LHCN-M2 (cell line): ENCODE measurements at regions not wholly inside any gene's neighbourhood (a gene's known extent, or its start where the extent isn't known, plus 50 kb on each side); places are given as distances from the start of the nearest gene placed in this dataset.

Experiments used
- DNase-seq: peaks from one replicate; pipeline ENCODE4 v3.0.0-alpha.2; 2012; ENCODE audit warnings: low read depth

DNA sequence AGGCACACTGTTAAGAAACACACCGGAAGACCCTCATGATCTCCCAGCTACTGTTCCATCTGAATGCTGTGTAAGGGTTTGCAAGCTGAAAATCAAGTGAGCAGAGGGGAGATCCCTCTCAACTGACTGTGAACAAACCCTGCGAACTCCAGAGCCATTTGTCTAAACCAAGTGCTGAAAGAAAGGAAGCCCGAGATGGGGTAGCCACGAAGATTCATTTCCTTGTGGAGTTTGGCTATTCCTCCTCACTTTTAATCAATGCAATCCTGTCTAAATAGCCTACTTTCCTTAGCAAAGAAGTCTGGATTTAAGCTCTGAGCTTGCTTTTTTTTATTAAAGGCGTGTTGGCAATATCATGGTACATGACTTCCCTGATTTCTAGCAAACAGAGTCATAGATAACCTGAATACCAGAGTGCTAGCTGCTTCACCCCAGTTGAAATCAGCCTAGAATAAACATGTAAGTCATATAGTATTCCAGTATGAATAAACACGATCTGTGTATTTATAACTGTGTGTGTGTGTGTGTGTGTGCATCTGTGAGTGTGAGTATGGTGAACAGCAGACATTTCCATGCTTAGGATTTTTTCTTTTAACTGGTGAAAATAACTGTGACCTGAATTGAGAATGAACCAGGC is 365.2 kb downstream of the ZNF521 start:
- peak; percentile 45 for DNase-seq

DNA sequence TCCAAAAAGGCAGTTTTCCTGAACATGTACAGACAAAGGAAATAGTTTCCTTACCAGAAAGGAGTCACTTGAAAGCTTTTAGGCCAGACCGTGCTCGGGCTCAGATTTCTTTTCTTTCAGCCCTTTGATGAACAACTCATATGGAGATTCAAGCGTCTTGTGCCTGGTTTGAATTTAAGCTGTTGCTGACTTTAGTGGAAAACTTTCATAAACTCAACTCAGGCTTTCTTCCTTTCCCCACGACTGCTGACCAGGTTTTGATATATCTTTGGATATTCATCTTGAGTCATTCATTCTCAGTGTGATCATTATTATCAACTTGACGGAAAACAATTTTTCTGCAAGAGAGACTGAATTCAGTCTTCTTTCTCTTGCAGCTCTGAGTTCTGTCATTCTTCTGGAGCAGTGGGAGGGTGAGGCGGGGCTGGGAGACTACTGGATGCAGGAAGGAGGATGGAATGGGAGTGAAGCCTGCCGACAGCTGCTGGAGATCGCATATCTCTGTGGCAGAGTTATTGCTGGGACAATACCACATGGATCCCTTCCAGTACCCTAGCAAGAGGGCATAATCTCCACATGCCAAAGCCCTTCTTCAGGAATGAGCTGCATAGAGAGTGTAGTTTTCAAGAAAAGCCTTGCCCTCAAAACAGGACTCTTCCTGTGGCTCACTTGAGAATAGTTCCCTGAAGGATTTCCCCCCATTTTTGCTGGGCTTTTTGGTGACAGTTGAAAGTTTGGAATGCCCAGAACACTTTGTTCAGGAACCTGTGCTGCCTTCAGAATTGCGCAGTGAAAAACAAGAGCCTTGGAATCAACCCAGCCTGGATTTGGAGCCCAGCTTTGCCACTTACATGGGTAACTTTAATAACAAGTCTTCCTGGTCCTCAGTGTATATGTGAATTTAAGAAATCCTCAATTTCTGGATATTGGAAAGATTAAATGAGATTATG is 364.4 kb downstream of the ZNF521 start:
- DNase-seq = peak; percentile 98

DNA sequence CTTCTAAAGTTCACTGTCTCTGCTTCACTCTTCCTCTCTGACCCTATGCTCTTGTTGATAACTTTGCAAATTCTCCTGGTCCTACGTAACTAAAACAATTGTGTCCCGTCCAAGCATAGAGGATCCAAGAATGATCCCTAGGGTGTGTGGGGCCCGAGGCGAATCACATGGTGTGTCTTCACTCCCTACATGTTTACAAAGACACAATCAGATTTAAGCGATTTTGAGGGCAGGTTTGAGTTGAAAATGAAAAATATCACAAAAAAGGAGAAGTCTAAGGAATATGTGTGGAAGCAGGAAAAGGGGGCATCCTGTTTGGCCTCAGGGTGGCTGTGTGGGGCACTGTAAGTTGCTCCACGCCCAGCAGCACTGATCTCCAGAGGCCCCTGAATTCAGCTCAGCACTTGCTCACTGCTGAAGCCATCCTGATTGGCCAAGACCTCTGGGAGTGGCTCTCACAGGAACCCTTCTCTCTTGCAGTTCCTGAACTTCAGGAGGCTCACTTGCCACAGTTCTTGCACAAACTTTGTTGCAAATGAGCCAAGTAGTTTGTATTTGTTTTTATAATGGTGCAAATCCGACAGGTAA is 363.6 kb downstream of the ZNF521 start:
- peak; percentile 77 for DNase-seq

DNA sequence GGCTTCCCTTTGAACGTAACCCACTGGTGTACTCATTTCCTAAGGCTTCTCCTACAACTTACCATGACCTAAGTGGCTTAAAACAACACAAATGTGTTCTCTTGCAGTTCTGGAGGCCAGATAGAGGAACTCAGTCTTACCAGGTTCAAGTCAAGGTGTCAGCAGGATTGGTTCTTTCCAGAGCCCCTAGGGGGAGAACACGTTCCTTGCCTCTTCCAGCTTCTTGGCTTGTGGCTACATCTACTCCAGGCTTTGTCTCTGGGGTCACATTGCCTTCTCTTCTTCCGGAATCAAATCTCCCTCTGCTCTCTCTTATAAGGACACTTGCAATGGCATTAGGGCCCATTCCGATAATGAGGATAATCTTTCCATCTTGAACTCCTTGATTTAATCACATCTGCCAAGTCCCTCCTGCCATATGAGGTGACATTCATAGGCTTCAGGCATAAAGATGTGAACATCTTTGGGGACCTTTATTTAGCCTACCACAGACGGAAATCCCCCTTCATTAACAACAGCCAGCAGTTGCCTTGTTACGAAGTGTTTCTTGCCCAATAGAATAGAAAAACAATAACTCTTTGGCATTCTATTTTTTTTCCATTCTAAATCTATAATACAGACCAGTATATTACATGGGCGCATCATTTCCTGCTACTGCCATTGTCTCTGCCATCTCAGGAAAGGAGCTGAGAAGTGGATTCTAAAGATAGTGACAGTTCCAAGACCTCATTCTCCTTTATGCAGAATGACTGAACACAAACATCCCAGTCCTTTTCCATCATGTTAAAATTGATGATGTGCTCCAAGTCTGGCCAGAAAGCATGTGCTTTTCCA is 362.0 kb downstream of the ZNF521 start:
- peak; percentile 14 for DNase-seq

DNA sequence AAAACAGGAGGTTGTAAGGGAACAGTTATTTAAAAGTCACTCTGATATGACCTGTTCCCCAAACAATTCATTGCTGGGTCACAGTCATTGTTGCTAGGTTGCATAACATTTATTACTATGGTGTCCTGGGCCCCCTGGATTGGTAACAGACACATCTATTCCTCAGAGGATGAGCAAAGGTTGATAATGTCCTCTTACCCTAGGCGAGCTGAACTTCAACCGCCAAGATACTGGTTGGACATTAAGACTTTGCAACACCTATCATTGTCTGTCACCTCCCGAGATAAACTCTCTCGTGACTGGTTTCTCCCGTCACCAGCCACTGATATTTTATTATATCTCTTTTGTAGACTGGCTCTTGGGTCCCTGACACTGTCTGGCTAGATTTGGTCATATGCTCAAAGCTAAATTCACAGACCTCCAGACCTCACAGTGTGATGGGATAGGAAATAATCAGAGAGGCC is 361.3 kb downstream of the ZNF521 start:
- no peak for DNase-seq

DNA sequence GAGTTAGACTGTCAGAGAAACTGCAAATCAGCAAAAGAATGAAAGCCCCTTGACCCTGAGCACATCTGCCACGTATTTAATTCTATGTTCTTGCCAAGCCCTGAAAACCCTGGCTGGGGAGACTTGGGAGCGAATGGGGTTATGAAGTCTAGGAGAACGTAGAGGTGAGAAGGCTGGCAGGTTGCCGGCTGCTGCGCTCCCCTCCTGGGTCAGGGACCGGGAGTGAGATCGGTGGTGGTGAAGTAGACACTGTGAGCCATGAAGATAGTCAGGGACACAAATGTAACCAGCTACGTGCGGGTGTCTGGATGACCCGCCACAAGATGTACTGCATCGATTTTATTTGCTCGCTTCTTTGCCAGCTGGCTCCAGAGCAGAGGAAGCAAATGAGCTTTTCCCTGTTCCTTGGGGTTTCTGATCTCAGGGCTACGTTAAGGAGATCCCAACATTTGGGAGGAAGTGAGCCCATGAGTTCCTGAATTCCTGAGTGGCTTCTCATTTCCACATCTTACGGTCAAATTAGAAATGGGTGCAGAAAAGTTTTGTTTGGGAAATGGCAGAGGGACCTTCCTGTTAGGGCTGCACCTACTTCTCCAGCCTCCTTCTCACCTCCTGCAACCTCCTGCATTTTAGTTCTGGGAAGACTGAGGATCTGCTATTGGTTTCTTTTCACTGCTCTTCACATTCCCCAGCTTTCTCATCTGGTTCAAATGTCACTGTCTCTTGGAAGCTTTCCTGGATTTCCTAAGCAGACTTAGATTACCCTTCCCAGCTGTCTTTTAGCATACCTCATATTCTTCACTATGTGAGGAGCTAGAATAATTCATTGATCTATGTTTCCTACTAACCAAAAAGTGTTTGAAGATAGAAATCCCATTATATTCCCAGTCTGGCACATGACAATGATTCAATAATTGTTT is 360.6 kb downstream of the ZNF521 start:
- peak; percentile 11 for DNase-seq

DNA sequence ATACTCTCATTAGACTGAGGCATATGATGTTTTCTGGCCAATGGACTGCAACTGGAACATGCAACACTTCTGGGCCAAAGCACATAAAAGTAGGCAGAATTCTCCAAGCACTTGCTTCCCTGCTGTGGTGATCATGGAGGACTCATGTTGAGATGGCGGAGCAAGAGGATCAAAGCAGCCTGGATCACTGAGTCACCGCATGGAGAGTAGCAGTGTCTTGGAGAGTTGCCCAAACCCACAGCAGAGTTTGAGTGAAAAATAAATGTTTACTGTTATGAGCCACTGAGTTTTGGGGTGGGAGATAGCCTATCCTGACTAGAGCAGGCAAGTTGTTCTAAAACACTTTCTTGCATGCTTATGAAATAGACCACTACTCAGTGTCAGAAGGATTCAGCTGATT is 359.5 kb downstream of the ZNF521 start:
- peak; percentile 59 for DNase-seq

DNA sequence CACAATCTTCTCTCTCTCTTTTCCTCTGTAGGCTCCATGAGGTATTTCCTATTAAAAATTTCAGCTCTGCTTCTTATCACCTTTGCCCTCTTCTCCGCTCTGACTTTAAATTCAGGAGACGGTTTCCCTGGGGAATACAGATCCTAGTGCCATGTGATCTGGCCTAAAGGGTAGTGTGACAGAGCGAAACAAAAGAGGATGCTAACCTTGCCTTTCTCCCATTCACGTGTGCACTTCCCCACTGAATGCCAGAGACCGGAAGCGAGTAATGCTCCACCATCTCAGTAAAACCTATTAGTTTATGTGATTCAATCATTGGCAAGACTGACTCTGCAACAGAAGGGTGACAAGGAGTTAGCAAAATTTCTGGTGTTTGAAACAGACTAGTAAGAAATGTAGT is 358.3 kb downstream of the ZNF521 start:
- no peak for DNase-seq

DNA sequence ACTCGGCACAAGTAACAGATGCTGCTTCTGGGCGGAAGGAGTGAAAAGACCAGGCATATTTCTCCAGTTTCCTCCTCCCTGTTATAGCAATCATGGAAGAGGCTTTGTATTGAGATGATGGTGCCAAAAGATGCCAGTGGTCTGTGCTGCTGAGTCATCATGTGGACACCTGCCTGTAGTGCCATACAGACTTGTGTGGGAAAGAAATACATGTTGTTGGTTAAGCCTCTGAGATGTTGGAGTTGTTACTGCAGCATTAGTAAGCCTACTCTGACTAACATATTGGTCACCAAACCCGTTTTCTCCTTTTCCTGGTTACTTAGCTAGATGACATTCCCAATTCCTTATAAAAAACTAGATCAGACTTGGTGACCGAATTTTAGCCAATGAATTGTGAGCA is 356.9 kb downstream of the ZNF521 start:
- peak; percentile 95 for DNase-seq

DNA sequence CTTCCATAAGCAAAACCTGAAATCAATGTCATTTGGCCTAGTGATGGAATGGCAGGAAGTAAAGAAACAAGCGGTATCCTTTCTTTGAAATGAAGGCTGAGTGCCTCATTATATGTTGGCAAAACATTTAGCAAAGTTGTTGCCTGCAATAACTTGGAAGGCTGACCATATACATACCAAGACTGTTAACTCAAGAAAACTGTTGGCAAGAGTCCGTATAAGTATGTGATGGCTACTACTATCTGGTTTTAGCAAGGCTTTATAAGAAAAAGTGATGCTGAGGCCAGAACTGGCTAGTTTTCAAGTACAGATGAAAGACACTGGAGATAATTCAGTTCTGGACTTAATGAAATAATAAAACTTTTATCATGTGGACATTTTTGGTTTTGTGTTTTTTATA is 356.2 kb downstream of the ZNF521 start:
- no peak for DNase-seq

DNA sequence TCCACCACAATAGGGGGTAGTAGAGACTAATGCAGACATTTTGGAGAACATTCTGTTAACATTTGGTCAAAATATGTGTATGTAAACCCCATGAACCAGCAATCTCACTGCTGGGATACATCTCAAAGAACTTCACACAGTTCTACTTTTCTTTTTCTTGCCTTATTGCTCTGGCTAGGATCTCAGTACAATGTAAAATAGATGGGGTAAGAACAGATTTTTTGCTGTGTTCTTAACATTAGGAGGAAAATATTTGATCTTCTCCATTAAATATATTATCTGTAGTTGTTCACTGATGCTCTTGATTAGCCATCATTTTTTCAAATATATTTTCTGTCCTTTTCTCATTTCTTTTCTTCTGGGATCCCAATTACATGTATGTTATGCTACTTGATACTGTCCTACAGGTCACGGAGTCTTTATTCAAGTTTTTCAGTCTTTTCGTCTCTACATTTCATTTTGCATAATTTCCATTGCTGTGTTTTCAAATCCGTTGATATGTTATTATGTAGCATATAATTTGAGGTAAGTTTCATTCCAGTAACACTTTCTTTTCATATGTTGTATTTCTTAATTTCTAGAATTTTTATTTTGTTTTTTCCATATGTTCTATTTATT is 352.2 kb downstream of the ZNF521 start:
- no peak for DNase-seq

DNA sequence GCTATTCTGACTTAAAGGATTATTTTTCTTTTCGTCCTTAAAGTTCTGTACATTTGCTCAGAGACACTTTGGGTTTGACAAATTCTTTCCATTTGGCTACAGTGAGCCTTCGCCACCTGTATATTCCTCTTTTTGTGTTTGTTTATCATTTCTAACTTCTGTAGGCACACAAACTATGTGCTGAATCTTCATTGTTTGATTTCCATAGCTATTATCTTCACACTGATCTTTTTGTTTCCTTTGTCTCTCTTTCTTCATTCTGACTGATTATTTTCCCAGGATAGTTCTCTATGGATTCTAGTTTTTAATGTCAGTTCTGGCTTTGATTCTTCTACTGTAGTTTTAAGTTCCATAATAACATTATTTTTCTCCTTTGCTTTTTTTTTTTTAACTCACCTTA is 350.2 kb downstream of the ZNF521 start:
- no peak for DNase-seq

DNA sequence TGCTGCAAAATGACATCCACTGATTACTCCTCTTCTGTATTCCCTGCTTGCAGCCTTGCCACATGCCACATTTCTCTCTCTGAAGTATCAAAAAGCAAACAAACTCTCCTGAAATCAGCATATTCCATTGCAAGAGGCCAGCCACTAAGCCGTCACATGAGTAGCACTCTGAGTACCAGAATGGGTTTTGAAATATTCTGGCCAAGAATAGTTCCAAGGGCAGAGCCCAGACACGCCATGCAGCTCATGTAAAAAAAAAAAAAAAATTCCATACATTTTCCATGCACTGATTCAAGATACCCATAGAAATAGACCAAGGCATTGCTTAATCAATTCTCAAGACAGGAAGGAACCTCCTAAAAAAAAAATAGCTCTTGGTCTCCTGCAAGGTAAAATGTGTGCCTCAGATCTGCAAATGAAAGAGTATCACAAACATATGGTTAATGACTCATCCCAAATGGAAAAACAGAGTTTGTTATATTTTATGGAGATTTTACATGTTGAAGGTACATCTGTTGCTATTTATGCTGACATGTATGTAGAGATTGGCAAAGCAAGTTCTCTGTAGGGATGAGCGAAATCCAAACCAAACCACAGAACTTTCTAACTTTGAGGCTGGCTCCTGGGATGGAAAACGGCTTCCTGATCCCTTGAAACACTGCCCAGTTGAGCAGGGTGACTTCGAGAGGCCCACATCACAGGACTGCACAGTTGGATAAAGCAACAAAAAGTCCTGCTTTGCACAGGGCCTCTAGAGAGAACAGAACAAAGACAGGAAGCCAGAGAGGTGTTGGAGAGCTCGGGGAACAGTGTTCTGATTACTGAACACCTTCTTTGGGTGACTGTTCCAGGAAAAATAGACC is 346.2 kb downstream of the ZNF521 start:
- DNase-seq = peak; percentile 63

DNA sequence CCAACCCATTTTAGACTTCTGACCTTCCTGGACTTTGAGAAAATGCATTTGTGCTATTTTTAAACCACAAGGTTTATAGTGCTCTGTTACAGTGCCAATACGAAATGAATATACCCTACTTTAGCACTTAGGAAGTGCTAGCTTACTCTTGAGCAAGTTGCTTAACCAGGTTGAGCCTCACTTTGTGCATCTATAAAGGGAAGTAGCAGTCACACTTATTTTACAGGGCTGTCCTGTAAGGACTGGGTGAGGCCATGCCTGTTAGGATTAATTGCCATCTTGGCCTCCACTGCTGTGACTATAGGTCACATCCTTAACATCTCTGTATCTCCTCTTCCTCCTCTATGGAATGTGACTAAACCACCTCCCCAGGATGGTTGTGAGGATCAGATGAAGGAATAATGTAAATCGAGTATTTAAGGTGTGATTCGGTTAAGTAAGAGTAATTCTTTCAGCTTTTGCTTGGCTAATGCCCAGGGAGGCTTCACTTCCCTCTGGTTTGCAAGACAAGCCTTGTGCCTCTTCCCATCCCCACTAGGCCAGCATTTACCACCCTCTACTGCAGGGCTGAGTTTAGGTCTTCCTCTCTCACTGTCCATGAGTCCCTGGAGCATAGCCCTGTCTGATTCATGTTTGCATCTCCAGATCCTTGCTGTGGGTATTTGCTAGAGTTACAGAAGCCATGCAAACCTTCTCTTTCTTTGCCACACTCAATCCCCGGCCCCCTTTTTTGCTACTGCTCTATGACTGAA is 341.2 kb downstream of the ZNF521 start:
- DNase-seq = no peak
